Fibroblast of lung (primary cell): ENCODE measurements at regions not wholly inside any gene's neighbourhood (a gene's known extent, or its start where the extent isn't known, plus 50 kb on each side); places are given as distances from the start of the nearest gene placed in this dataset.
A peak's percentile ranks its signal among the peaks of the same experiment; 100 is the strongest.

ENCODE experiments used
- DNase-seq, 2 donors: peaks; one replicate each; pipeline versions ENCODE4 v3.0.0 to v3.0.0-alpha.2; 2010; ENCODE audit warnings: low read depth in 2 of 2
- H2AFZ ChIP-seq: 2 replicates; pipeline ENCODE4 v1.5.1; 2012; ENCODE audit warnings: low read length, control low read depth, inconsistent platforms
- H3K27ac ChIP-seq: 2 replicates; pipeline ENCODE4 v1.5.1; 2011; ENCODE audit warnings: low read length, control low read depth; ENCODE audit not compliant: insufficient read depth
- H3K27me3 ChIP-seq: 2 replicates; pipeline ENCODE4 v1.5.1; 2011; ENCODE audit warnings: mild to moderate bottlenecking, low read length; ENCODE audit not compliant: control insufficient read depth, insufficient read depth
- H3K36me3 ChIP-seq: 2 replicates; pipeline ENCODE4 v1.5.1; 2011; ENCODE audit warnings: low read length; ENCODE audit not compliant: control insufficient read depth, insufficient read depth
- H3K4me1 ChIP-seq: 2 replicates; pipeline ENCODE4 v1.5.1; 2011; ENCODE audit warnings: low read length; ENCODE audit not compliant: control insufficient read depth, insufficient read depth; ENCODE audit errors: extremely low read depth
- H3K4me2 ChIP-seq: 2 replicates; pipeline ENCODE4 v1.5.1; 2011; ENCODE audit warnings: low read length, control low read depth; ENCODE audit not compliant: insufficient read depth; ENCODE audit errors: extremely low read depth
- H3K4me3 ChIP-seq, 4 experiments: fragments of 200-600 bp in 1 of 4; sonication (generic) in 1 of 4; replicated peaks in 1 of 4; 2 replicates each; pipeline ENCODE4 v1.5.1; 2011 to 2016; ENCODE audit warnings: low read length in 4 of 4, low read depth in 3 of 4, mild to moderate bottlenecking in 3 of 4, control low read depth in 2 of 4, inconsistent platforms in 1 of 4, mixed read lengths in 1 of 4; ENCODE audit not compliant: insufficient read depth in 1 of 4; ENCODE audit errors: control extremely low read depth in 1 of 4
- H3K79me2 ChIP-seq: 2 replicates; pipeline ENCODE4 v1.5.1; 2012; ENCODE audit warnings: mild to moderate bottlenecking, low read length, inconsistent platforms; ENCODE audit not compliant: control insufficient read depth, insufficient read depth
- H3K9ac ChIP-seq: 2 replicates; pipeline ENCODE4 v1.5.1; 2011; ENCODE audit warnings: mild to moderate bottlenecking, low read length, control low read depth; ENCODE audit not compliant: insufficient read depth
- H3K9me3 ChIP-seq: 2 replicates; pipeline ENCODE4 v1.5.1; 2012; ENCODE audit warnings: low read depth, low read length; ENCODE audit not compliant: control insufficient read depth, insufficient read depth
- H4K20me1 ChIP-seq: 2 replicates; pipeline ENCODE4 v1.5.1; 2011; ENCODE audit warnings: low read length; ENCODE audit not compliant: control insufficient read depth, insufficient read depth; ENCODE audit errors: extremely low read depth
- EZH2 ChIP-seq: IDR thresholded peaks from 2 replicates; pipeline ENCODE4 v1.5.1; 2012; ENCODE audit warnings: low read length, control low read depth, mild to moderate bottlenecking; ENCODE audit errors: missing control alignments
- TF ChIP-seq, protein P1 (sequence below), 2 donors: IDR thresholded peaks in 1 of 2; conservative IDR thresholded peaks in 1 of 2; 1 replicate in 1 of 2; 2 replicates in 1 of 2; pipeline ENCODE4 v1.5.1; 2011 to 2012; ENCODE audit warnings: low read length in 2 of 2, control low read depth in 1 of 2, inconsistent platforms in 1 of 2, low read depth in 1 of 2, mild to moderate bottlenecking in 1 of 2

GRCh38 chr10:30151581-30152389 lies 92.4 kb upstream of the JCAD start:
- Histone ChIP-seq H3K36me3 (no peaks in the 10 kb centered on the region), H4K20me1 (no peaks in the 10 kb centered on the region), H3K4me1 (no peaks in the 10 kb centered on the region), H3K4me3 (no peak overlapping the region), H3K9me3 (no peaks in the 10 kb centered on the region), H3K9ac (no peak overlapping the region), H3K79me2 (no peaks in the 10 kb centered on the region), H3K27me3 (no peaks in the 10 kb centered on the region), H2AFZ (no peak overlapping the region), H3K27ac (no peak overlapping the region), H3K4me2 (no peak overlapping the region)
- DNase-seq, result peak; percentile 93 to 94
- TF ChIP-seq, protein P1, sequence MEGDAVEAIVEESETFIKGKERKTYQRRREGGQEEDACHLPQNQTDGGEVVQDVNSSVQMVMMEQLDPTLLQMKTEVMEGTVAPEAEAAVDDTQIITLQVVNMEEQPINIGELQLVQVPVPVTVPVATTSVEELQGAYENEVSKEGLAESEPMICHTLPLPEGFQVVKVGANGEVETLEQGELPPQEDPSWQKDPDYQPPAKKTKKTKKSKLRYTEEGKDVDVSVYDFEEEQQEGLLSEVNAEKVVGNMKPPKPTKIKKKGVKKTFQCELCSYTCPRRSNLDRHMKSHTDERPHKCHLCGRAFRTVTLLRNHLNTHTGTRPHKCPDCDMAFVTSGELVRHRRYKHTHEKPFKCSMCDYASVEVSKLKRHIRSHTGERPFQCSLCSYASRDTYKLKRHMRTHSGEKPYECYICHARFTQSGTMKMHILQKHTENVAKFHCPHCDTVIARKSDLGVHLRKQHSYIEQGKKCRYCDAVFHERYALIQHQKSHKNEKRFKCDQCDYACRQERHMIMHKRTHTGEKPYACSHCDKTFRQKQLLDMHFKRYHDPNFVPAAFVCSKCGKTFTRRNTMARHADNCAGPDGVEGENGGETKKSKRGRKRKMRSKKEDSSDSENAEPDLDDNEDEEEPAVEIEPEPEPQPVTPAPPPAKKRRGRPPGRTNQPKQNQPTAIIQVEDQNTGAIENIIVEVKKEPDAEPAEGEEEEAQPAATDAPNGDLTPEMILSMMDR (conservative IDR thresholded peaks at IDR 0.05 in 1 of 2, IDR thresholded peaks at IDR 0.05 in 1 of 2; ENCODE audit: low read depth in 1 of 2, low read length in 2 of 2), result no peak
- TF ChIP-seq EZH2, result no peak

DNA sequence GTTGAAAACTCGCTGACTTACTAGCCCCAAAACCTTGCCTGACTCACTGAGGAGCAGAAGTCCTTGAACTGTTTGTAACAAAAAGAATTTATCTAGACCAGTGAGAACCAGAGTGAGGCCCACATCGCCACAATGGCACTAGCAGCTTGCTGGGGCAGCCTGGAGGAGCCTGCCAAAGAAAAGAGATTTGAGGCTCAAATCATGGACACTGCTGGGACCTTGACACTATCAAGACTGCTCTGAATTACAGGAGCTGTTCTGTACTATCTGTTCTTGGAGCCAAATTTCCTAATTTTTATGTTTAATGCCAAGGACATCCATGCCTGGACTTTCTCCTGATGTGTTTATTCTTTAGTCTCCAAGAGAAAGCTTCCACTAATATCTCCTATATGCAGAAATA lies 82.0 kb upstream of the JCAD start:
- Histone ChIP-seq H3K9ac (no peak overlapping the region), H3K4me2 (no peak overlapping the region), H3K9me3 (no peaks in the 10 kb centered on the region), H3K27ac (no peak overlapping the region), H3K4me1 (no peaks in the 10 kb centered on the region), H3K4me3 (no peak overlapping the region), H3K79me2 (no peaks in the 10 kb centered on the region), H4K20me1 (no peaks in the 10 kb centered on the region), H3K36me3 (no peaks in the 10 kb centered on the region), H2AFZ (no peak overlapping the region), H3K27me3 (peaks cover 9% of the 10 kb centered on the region)
- DNase-seq, result no peak
- TF ChIP-seq, protein P1 (conservative IDR thresholded peaks at IDR 0.05 in 1 of 2, IDR thresholded peaks at IDR 0.05 in 1 of 2; ENCODE audit: low read depth in 1 of 2, low read length in 2 of 2), result no peak
- TF ChIP-seq EZH2, result no peak

- H3K27me3 ChIP-seq, result no peaks in the 10 kb centered on the region
- DNase-seq, result no peak
- H3K36me3 ChIP-seq, result no peaks in the 10 kb centered on the region
- no peak overlapping the region for H3K9ac ChIP-seq
- no peak overlapping the region for H3K4me3 ChIP-seq
- no peaks in the 10 kb centered on the region for H3K4me1 ChIP-seq
- no peaks in the 10 kb centered on the region for H3K9me3 ChIP-seq
- no peak overlapping the region for H3K4me2 ChIP-seq
- no peaks in the 10 kb centered on the region for H4K20me1 ChIP-seq
- H2AFZ ChIP-seq, result no peak overlapping the region
- TF ChIP-seq EZH2, result no peak
- TF ChIP-seq, protein P1 (conservative IDR thresholded peaks at IDR 0.05 in 1 of 2, IDR thresholded peaks at IDR 0.05 in 1 of 2; ENCODE audit: low read depth in 1 of 2, low read length in 2 of 2), result no peak
- H3K27ac ChIP-seq, result no peak overlapping the region
- no peaks in the 10 kb centered on the region for H3K79me2 ChIP-seq
Observed at GRCh38 chr10:30134171-30134945, 75.0 kb upstream of the JCAD start.
